ENCODE measurements at regions not wholly inside any gene's neighbourhood (a gene's known extent, or its start where the extent isn't known, plus 50 kb on each side); places are given as distances from the start of the nearest gene placed in this dataset.
"Not testable (repeated sequence)": the region's sequence is repeated elsewhere in the genome, so short reads cannot be mapped to it uniquely, and the experiment has no call there.

DNA sequence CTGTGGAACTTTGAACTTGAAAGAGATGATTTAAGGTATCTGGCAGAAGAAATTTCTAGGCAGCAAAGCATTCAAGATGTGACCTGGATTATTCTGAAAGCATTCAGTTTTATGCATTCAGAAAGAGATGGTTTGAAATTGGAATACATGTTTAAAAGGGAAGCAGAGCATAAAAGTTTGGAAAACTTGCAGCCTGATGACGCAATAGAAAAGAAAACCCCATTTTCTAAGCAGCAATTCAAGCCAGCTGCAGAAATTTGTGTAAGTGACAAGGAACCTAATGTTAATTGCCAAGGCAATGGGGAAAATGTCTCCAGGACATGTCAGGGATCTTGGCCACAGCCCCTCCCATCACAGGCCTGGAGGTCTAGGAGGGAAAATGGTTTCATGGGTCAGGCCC, 354.0 kb downstream of the ZNF326 start:
- no peak for DNase-seq

- DNase-seq: not testable (repeated sequence)
These were observed 353.5 kb downstream of the ZNF326 start for GRCh38 chr1:90348459-90348858.

DNA sequence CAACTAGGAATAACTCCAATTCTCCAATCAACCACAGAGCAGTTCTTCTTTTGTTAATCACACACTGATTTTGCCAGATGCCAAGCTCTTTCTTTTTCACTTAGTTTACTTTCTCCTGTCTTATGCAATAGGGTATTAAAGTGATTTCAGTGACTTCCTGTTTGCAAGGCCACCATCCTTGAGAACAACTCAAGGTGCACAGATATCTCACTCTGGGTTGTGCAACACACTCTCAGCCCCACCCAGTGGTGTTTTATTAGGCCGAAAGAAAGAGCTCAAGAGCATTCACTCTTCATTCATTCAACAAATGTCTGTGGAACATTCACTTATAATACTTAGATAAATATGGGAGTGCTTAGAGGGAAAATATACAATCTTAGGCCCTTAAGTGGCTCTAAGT, 352.5 kb downstream of the ZNF326 start:
- DNase-seq: no peak

DNA sequence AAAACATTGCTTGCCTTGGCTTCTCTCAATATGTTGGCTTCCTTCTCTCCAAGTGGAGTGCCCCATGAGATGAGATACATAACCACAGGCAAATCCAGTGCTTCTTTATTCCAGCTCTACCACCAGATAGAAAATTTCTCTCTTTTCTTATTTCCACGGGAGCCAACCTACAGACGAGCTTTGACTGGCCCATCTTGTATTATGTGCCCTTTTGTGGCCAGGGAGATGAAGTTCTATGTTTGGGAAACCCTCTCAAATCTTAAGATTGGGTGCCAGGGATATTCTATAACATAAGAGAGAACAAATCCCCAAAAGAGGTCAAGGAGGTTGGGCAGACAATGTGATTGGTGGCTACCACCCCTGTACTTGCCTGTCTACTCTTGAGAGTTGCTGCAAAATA, 351.8 kb downstream of the ZNF326 start:
- no peak for DNase-seq

DNA sequence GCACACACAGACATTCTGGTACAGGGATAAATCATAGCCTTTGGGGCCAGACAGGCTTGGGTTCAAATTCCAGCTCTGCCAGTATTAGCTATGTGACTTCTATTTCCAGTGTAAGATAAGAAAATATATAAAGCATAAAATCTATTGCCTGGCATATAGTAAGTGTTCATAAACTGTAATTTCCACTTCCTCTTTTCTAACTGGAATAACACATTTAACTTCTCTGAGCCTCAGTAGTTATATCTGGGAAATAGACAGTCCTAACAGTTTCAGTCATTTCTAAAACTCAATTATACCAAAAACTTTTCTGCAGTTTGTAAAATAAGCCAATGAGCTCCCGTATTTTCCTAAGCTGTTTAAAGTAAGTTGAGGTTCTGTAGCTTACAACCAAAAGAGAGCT, 351.4 kb downstream of the ZNF326 start:
- no peak for DNase-seq

- no peak for DNase-seq
These were observed 350.2 kb downstream of the ZNF326 start for GRCh38 chr1:90344963-90345730.

GRCh38 chr1:90341516-90341915, 346.6 kb downstream of the ZNF326 start:
- no peak for DNase-seq

- no peak for DNase-seq
These were observed 345.7 kb downstream of the ZNF326 start for GRCh38 chr1:90340606-90341005.

DNA sequence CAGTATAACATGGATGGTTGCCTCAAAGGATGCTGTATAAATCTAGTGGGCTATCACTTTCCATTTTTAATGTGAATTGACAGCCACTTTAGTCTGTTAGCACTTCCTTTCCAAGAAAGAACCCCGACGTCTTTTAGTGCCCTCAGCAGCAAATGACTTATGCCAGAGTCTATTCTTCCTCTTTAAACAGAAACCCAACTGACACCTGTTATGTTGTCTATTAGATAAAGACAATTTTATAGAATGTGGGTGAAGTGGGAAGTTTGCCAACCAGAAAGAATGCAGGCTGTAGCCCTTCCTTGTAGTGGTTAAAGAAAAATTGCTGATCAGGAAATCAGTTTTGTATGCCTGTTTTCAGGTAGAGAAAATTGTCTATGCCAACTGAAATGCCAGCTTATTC, 344.9 kb downstream of the ZNF326 start:
- DNase-seq: no peak

DNA sequence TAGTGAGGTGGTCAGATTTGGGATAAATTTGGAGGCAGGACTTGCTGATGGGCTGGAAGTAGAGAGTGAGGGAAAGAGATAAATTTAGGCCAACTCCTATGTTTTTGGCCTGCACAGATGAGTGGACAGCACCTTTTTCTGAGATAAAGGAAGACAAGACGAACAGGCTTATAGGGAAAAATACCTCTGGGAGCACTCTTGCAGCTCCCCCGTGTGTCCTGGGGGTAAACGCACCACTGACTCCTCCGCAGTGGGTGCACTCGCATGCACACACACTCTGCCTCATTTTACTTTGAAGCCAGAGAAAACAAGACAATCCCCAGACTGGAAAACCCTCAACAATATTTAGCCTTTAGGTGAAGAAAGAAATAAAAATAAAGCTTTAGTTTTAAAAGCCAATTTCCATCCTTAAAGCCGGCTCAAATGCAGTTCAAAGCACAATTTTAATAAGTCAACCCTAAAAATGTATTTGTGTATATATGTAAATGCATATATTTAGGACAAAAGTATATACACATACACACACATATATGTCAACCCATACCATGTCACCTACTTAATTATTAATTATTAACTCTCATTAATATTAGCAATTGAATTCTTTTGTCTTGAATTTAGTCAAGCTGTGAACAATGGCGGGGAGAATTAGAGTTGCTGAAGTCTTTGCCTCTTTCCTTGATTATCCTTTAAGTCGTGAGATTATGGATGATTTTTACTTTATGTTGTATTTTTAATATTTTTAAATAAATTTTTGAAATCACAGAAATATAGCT, 341.8 kb downstream of the ZNF326 start:
- DNase-seq: no peak

GRCh38 chr1:90335558-90335957, 340.6 kb downstream of the ZNF326 start:
- no peak for DNase-seq

DNA sequence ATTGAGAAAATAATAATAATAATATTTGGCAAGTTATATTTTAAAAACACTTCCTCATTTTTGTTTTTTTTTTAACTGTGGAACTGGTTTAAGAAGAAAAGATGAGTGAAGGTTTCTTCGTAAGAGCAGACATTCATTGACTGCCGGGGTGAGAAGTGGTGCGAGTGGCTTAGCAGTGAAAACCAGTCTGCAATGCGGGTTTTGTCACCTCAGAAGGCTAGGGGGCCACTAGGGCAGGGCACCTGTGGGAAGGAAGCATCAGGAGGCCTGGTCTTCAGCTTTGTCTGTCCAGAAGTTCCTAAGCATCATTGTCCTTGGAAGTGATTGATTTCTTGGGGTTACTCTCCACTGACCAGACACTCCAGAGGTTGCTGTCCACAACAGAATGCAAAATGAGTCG, 339.2 kb downstream of the ZNF326 start:
- DNase-seq: no peak

GRCh38 chr1:90325168-90325567, 330.3 kb downstream of the ZNF326 start:
- DNase-seq: no peak

GRCh38 chr1:90322186-90322585, 327.3 kb downstream of the ZNF326 start:
- DNase-seq: no peak

DNA sequence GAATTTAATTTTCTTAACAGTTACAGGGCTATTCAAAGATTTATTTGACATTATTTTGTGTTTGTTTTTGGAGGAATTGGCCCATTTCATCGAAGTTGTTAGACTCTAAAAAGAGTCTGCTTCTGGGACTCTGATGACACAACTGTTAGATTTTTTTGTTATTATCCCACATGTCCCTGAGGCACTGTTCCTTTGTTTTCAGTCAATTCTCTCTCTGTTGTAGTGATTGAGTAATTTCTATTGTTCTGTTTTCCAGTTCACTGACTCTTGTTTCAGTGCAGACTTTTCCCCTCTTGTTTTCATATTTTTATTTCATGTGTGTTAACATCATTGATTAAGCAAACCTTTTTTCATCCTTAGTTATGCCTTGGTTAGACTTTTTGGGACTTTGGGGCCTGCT, 325.0 kb downstream of the ZNF326 start:
- DNase-seq: peak; percentile 24

DNA sequence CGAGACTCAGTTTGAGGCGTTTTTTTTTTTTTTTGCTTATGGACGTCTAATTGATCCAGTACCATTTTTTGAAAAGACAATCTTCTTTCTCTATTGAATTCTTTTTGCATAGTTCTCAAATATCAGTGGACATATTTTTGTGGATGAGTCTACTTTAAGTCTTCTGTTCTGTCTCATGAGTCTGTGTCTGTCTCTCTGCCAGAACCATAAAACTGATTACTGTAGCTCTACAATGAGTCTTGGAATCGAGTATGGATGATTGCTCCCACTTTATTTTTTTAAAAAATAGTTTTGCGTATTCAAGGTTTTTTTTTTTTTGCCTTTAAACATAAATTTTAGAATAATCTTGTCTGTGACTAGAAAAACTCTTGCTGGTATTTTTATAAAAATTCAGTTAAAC, 323.5 kb downstream of the ZNF326 start:
- peak; percentile 30 for DNase-seq

- DNase-seq: no peak
These were observed 322.7 kb downstream of the ZNF326 start for GRCh38 chr1:90317628-90318027.

GRCh38 chr1:90314533-90314932, 319.6 kb downstream of the ZNF326 start:
- DNase-seq: no peak

DNA sequence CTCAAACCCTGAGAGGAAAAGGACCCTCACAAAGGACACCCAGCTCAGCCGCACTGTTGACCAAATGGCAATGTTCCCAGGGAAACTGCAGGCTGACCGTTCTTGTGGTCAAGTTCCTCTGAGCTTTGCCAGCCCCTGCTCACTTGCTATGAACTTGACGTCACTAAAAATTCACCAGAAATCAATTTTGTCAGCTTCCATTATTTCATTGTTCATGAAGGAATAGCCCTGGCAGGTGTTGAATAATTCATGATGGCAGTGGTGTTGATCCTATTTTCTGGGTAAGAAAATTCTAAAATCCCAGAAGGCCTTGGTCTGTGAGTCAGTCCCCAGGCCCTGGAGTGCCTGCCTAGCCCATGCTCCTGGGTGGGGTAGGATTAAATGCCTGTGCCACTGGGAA, 318.9 kb downstream of the ZNF326 start:
- no peak for DNase-seq

GRCh38 chr1:90309806-90310205, 314.9 kb downstream of the ZNF326 start:
- no peak for DNase-seq

GRCh38 chr1:90308421-90308820, 313.5 kb downstream of the ZNF326 start:
- peak; percentile 19 for DNase-seq

GRCh38 chr1:90305577-90305976, 310.7 kb downstream of the ZNF326 start:
- DNase-seq: no peak

GRCh38 chr1:90296327-90296726, 301.4 kb downstream of the ZNF326 start:
- no peak for DNase-seq

DNA sequence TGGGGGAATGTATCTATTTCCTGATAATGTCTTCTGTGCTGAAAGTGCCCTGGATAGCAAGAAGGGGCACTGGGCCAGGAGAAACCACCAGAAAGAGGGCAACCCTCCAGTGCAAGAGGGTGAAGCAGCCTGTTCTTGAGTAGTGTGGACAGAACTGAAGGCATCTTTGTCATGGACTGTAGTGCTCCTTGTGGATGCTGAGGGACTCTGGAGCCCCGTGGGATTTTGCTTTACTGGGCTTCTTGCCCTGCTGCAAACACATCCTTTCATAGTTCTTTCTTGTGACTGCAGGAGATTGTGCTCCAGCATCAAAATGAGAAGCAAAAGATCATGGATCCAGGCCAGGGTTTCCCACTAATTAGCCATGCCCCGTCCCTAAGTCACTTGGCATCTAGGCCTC, 300.6 kb downstream of the ZNF326 start:
- no peak for DNase-seq
